ENCODE measurements at regions not wholly inside any gene's neighbourhood (a gene's known extent, or its start where the extent isn't known, plus 50 kb on each side); places are given as distances from the start of the nearest gene placed in this dataset.

- TF ChIP-seq, protein P1, sequence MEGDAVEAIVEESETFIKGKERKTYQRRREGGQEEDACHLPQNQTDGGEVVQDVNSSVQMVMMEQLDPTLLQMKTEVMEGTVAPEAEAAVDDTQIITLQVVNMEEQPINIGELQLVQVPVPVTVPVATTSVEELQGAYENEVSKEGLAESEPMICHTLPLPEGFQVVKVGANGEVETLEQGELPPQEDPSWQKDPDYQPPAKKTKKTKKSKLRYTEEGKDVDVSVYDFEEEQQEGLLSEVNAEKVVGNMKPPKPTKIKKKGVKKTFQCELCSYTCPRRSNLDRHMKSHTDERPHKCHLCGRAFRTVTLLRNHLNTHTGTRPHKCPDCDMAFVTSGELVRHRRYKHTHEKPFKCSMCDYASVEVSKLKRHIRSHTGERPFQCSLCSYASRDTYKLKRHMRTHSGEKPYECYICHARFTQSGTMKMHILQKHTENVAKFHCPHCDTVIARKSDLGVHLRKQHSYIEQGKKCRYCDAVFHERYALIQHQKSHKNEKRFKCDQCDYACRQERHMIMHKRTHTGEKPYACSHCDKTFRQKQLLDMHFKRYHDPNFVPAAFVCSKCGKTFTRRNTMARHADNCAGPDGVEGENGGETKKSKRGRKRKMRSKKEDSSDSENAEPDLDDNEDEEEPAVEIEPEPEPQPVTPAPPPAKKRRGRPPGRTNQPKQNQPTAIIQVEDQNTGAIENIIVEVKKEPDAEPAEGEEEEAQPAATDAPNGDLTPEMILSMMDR (IDR thresholded peaks at IDR 0.05): no peak
- TF ChIP-seq MAFK (IDR thresholded peaks at IDR 0.05; ENCODE audit: partially characterized antibody): no peak
- no peak for TF ChIP-seq FOSL2 (IDR thresholded peaks at IDR 0.05)
- no peak for TF ChIP-seq FOSL2 (CRISPR knock-in tag; IDR thresholded peaks at IDR 0.05)
- TF ChIP-seq CHD2 (IDR thresholded peaks at IDR 0.05; ENCODE audit: low read length, partially characterized antibody): no peak
- no peak for TF ChIP-seq REST (IDR thresholded peaks at IDR 0.05)
- TF ChIP-seq USF2 (IDR thresholded peaks at IDR 0.05): no peak
- no peak for TF ChIP-seq POLR2A (IDR thresholded peaks at IDR 0.05; ENCODE audit: low read length)
- TF ChIP-seq SMC3 (IDR thresholded peaks at IDR 0.05): no peak
These were observed 207.1 kb upstream of the MEX3C start for GRCh38 chr18:51404620-51405019.

Data from A549 (cell line).